ENCODE measurements at regions not wholly inside any gene's neighbourhood (a gene's known extent, or its start where the extent isn't known, plus 50 kb on each side); places are given as distances from the start of the nearest gene placed in this dataset.

DNA sequence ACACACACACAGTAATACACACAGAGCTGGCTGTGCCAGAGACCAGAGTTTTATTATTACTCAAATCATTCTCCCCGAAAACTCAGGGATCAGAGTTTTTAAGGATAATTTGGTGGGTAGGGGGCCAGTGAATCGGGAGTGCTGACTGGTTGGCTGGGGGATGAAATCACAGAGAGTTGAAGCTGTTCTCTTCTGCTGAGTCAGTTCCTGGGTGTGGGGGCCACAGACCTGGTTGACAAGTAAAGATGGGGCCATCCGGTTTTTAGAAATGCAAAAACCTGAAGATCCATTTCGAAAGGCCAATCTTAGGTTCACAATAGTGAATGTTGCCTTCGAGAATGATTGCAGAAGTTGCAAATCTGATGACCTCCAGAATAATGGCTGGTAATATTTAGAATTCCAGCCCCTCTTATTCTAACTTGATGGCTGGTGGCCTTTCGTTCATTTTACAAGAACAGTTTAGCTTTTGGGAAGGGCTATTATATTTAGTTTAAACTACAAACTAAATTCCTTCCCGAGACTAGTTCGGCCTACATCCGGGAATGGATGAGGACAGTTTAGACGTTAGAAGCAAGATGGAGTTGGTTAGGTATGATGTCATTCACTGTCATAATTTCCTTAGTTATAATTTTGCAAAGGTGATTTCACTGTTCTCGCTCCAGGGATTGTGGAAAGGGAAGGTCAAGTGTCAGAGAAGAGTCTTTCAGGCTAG is 123.2 kb downstream of the KCNJ18 start:
- intact Hi-C loops (cut with micrococcal nuclease) = no loop called here
- dilution Hi-C loops (cut with HindIII; ENCODE audit: low sequenced_read_pairs, unreplicated experiment) = no loop called here
- no peaks in the 10 kb centered on the region for H3K9me1 ChIP-seq (ENCODE audit: insufficient read depth, low read length)
- H3K27ac ChIP-seq (ENCODE audit: insufficient read depth, low read length) = no peak overlapping the region
- H2AFZ ChIP-seq (replicated peaks; ENCODE audit: low read length, poor library complexity) = no peak overlapping the region
- POLR2A ChIA-PET (ENCODE audit: unreplicated experiment) = no interaction called here
- no peak overlapping the region for H3K56ac ChIP-seq (ENCODE audit: extremely low read depth, insufficient read depth, low read length)
- no TSS peak for BruUV-seq (replicated peaks)
- no peak overlapping the region for H3K4me3 ChIP-seq (ENCODE audit: insufficient read depth, low read depth, low read length)
- H2AK5ac ChIP-seq (ENCODE audit: low read depth, low read length) = no peak overlapping the region
- in situ Hi-C loops (cut with MboI; ENCODE audit: low sequenced_read_pairs) = no loop called here
- WGBS, 2 experiments (ENCODE audit: extremely low coverage in 2 of 2, insufficient read length in 1 of 2) = 45% methylated on average over 4 of the region's 11 CpGs; no CpG with 5 or more reads in 1 of the 2 experiments
- no peaks in the 10 kb centered on the region for H4K20me1 ChIP-seq (ENCODE audit: insufficient read depth, low read length)
- no peak for TF ChIP-seq MAFK (IDR thresholded peaks at IDR 0.05; ENCODE audit: low read depth, low read length)
- TF ChIP-seq NFE2L2 (IDR thresholded peaks at IDR 0.05; ENCODE audit: low read depth, low read length) = no peak
- TF ChIP-seq RAD21 (IDR thresholded peaks at IDR 0.05; ENCODE audit: low read length) = no peak
- no peak for TF ChIP-seq MAZ (IDR thresholded peaks at IDR 0.05; ENCODE audit: borderline replicate concordance, low read depth, low read length)
- TF ChIP-seq BHLHE40 (IDR thresholded peaks at IDR 0.05; ENCODE audit: low read depth, low read length) = no peak
- TF ChIP-seq RFX5 (IDR thresholded peaks at IDR 0.05; ENCODE audit: low read depth, low read length) = no peak
- TF ChIP-seq, protein P1, sequence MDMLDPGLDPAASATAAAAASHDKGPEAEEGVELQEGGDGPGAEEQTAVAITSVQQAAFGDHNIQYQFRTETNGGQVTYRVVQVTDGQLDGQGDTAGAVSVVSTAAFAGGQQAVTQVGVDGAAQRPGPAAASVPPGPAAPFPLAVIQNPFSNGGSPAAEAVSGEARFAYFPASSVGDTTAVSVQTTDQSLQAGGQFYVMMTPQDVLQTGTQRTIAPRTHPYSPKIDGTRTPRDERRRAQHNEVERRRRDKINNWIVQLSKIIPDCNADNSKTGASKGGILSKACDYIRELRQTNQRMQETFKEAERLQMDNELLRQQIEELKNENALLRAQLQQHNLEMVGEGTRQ (IDR thresholded peaks at IDR 0.05; ENCODE audit: low read depth, low read length) = no peak
- no peak for TF ChIP-seq POLR2A (IDR thresholded peaks at IDR 0.05; ENCODE audit: low read depth, low read length)
- TF ChIP-seq, protein P2, sequence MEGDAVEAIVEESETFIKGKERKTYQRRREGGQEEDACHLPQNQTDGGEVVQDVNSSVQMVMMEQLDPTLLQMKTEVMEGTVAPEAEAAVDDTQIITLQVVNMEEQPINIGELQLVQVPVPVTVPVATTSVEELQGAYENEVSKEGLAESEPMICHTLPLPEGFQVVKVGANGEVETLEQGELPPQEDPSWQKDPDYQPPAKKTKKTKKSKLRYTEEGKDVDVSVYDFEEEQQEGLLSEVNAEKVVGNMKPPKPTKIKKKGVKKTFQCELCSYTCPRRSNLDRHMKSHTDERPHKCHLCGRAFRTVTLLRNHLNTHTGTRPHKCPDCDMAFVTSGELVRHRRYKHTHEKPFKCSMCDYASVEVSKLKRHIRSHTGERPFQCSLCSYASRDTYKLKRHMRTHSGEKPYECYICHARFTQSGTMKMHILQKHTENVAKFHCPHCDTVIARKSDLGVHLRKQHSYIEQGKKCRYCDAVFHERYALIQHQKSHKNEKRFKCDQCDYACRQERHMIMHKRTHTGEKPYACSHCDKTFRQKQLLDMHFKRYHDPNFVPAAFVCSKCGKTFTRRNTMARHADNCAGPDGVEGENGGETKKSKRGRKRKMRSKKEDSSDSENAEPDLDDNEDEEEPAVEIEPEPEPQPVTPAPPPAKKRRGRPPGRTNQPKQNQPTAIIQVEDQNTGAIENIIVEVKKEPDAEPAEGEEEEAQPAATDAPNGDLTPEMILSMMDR (conservative IDR thresholded peaks at IDR 0.05; ENCODE audit: low read depth, low read length) = no peak
- no peak for TF ChIP-seq MXI1 (IDR thresholded peaks at IDR 0.05; ENCODE audit: borderline replicate concordance, low read depth, low read length)
- TF ChIP-seq CHD1 (IDR thresholded peaks at IDR 0.05; ENCODE audit: low read depth, low read length) = no peak
- TF ChIP-seq, protein P3, sequence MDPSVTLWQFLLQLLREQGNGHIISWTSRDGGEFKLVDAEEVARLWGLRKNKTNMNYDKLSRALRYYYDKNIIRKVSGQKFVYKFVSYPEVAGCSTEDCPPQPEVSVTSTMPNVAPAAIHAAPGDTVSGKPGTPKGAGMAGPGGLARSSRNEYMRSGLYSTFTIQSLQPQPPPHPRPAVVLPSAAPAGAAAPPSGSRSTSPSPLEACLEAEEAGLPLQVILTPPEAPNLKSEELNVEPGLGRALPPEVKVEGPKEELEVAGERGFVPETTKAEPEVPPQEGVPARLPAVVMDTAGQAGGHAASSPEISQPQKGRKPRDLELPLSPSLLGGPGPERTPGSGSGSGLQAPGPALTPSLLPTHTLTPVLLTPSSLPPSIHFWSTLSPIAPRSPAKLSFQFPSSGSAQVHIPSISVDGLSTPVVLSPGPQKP (IDR thresholded peaks at IDR 0.05; ENCODE audit: borderline replicate concordance, low read depth, low read length) = no peak
- no peak for TF ChIP-seq RCOR1 (IDR thresholded peaks at IDR 0.05; ENCODE audit: insufficient replicate concordance, low read length)
- no peak for TF ChIP-seq CEBPB (IDR thresholded peaks at IDR 0.05; ENCODE audit: low read depth, low read length)
- no peak for TF ChIP-seq FOS (IDR thresholded peaks at IDR 0.05; ENCODE audit: low read depth, low read length)
- no peak overlapping the region for H3K23ac ChIP-seq (ENCODE audit: low read depth, low read length)
- no peak overlapping the region for H2BK15ac ChIP-seq (ENCODE audit: low read depth, low read length)
- H3K14ac ChIP-seq (replicated peaks; ENCODE audit: low read depth, low read length) = no peak overlapping the region
- H3K36me3 ChIP-seq (ENCODE audit: control insufficient read depth, insufficient read depth, low read length) = no peaks in the 10 kb centered on the region
- H2BK5ac ChIP-seq (ENCODE audit: low read depth, low read length, poor library complexity, severe bottlenecking) = no peak overlapping the region
- no peak overlapping the region for H4K8ac ChIP-seq (ENCODE audit: low read depth in 2 of 2, low read length in 2 of 2)
- H3K18ac ChIP-seq (ENCODE audit: low read depth, low read length) = no peak overlapping the region
- DNase-seq (no peak), ATAC-seq (ENCODE audit: low read depth) (no peak)
- H4K91ac ChIP-seq (ENCODE audit: insufficient read depth, low read depth, low read length) = no peak overlapping the region
- H3K4ac ChIP-seq (ENCODE audit: low read depth, low read length) = no peak overlapping the region
- CTCF ChIA-PET = no interaction called here
- H3K9me3 ChIP-seq (ENCODE audit: control insufficient read depth, insufficient read depth, low read length) = peaks cover 20% of the 10 kb centered on the region
- no peak overlapping the region for H2AK9ac ChIP-seq (replicated peaks; ENCODE audit: low read depth, low read length, poor library complexity)
- H3K27me3 ChIP-seq (ENCODE audit: control insufficient read depth, insufficient read depth, low read length) = no peaks in the 10 kb centered on the region
- no peak overlapping the region for H4K5ac ChIP-seq (ENCODE audit: low read depth, low read length)
- H3K4me1 ChIP-seq (ENCODE audit: control insufficient read depth, insufficient read depth, low read length) = no peaks in the 10 kb centered on the region
- H2BK120ac ChIP-seq (ENCODE audit: low read depth, low read length) = no peak overlapping the region
- no peaks in the 10 kb centered on the region for H3K79me1 ChIP-seq (ENCODE audit: low read depth in 1 of 2, low read length in 2 of 2)
- H3K9ac ChIP-seq (ENCODE audit: low read depth, low read length) = no peak overlapping the region
- no peak overlapping the region for H3K4me2 ChIP-seq (ENCODE audit: low read depth, low read length)
- no peak overlapping the region for H2BK20ac ChIP-seq (ENCODE audit: low read depth, low read length)

All from IMR-90 (cell line).